Inflammatory macrophage (primary cell): ENCODE measurements at regions not wholly inside any gene's neighbourhood (a gene's known extent, or its start where the extent isn't known, plus 50 kb on each side); places are given as distances from the start of the nearest gene placed in this dataset.
"Not testable (repeated sequence)": the region's sequence is repeated elsewhere in the genome, so short reads cannot be mapped to it uniquely, and the experiment has no call there.

Source experiments
- DNase-seq, 2 donors: peaks; one replicate each; pipeline ENCODE4 v3.0.0-alpha.2; 2020 to 2022

DNA sequence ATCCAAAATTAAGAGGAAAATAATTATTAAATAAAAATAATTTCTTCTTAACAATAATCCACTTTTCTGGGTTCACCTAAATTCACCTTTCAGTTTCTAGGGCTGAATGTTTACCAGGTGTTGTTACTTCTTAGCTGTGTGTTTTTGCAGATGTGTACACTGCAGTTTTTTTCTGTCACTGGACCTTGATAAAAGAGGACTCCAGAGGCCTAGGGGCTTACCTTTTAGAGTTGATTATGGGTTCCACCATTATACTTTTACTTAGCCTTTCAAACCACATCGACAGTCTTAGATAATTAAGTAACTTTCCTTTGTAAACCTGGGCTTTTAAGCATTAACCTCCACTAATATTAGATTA is 766.5 kb downstream of the BCKDHB start:
- DNase-seq: no peak

DNA sequence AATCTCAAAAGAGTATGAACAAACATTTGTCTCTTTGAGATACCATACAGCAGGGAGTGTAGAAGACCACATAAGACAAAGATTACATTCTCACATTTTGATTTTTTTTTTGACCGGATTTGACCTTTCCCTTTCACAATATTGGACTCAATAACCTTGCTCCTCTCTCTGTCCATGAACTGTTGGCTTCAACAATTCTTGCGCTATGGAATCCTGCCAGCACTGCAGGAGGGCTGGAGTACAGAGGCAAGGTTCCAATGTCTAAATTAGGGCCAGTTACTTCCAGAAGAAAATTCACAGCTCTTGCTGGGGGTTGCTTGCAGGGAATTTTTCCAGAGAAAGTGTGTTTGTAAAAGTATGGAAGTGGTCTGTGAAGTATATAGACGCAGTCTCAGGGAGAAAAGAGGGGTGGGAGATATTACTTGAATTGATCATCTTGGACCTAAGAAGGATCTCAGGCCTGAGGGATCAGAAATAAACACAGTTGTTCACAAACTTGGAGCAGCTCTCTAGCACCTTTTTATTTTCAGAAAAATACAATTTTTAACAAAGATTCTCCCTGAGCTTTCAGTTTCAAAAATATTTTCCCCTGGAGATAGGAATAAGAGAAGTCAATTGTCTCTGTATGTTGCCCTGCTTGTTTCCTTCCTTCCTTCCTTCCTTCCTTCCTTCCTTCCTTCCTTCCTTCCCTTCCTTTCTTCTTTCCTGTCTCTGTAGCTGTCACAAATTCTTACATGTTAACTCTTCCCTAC is 765.9 kb downstream of the BCKDHB start:
- no peak for DNase-seq

DNA sequence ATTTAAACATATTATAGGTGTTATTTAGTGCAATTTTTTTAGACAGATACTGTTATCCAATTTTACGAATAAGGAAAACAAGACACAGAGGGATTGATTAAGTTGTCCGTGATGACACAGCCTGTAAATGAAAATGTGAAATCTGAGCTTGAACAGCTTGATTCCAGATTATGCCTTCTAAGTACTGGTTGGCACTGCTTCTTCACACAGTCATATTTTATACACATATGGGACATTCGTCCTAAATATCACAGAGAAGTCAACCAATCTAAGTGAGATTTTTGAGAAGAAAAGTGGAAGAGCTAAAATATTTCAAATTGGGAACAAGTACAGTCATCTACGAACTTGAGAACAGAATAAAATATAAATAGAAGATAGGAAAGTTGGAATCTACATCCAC is 756.3 kb downstream of the BCKDHB start:
- DNase-seq: no peak

DNA sequence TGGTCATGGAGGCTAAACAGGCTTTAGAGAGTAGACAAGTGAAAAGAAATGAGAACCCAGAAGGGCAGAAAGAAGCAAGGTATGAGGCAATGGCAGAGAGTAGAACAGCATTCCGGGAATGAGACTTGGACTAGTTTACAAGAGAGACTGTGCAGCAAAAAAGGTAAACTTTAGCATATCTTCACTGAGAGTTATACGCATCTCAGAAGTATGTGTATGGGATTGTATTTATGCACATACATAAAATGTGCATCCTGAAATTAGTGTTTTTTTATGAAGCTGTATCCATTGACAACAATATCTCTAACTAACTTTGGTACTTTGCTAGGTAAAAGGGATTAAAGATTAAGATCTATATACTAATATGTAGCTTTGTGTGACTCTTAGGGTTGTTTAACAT is 753.6 kb downstream of the BCKDHB start:
- DNase-seq: no peak

DNA sequence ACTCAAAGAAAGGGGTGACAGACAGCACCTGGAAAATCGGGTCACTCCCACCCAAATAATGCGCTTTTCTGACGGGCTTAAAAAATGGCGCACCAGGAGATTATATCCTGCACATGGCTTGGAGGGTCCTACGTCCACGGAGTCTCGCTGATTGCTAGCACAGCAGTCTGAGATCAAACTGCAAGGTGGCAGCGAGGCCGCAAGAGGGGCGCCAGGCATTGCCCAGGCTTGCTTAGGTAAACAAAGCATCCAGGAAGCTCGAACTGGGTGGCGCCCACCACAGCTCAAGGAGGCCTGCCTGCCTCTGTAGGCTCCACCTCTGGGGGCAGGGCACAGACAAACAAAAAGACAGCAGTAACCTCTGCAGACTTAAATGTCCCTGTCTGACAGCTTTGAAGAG is 741.5 kb downstream of the BCKDHB start:
- DNase-seq: not testable (repeated sequence)

DNA sequence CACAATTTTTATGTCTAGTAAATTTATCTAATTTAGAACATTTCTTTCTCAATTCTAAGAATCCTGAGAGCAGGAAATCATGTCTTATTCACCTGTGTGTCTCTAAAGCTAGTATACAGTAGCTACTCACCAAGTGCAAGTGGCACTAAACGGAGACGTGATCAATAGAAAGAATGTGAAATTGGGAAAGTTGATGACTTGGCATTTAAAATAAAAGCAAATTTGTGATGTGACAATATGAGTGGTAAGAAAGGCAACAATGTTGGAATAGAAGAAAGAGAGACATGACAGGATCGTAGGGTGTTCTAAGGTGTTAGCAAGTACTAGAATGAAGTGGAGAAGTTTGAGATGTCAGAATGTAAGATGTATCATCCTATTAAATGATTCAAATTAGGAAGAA is 725.9 kb downstream of the BCKDHB start:
- DNase-seq: no peak

DNA sequence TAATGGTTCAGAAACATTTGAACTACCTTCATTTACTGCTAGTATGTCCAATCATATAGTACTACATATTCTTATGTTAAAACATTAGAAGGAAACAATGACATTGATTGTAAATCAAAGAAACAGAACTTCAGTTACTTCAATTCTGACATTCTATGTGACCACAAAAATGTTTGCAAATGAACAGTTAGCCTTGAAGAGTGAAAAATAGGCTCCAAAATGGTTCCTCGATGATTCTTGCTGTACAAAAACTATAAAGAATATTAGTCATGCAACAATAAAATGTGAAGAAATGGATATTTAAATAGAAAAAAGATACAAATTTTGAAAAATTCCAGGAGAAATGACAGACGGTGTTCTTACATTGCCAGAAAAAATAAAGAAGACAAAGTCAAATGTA is 686.9 kb downstream of the BCKDHB start:
- no peak for DNase-seq

DNA sequence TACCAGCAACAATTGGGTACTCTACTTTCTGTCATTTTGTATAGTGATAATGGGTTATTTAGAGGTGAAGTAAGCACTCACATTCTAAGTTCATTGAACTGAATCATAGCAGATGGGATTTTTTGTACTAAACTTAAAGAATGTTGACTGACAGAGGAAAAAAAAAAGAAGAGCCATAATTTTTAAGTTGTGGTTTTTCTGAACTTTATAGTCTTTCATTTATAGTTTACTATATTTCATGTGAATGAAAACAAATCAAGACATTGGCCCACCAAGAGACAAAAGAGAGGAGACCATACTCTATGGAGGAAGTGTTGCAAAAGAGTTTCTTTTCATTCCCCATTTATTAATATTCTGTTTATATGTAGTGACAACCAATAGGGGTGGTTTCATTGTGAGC is 685.7 kb downstream of the BCKDHB start:
- DNase-seq: no peak

DNA sequence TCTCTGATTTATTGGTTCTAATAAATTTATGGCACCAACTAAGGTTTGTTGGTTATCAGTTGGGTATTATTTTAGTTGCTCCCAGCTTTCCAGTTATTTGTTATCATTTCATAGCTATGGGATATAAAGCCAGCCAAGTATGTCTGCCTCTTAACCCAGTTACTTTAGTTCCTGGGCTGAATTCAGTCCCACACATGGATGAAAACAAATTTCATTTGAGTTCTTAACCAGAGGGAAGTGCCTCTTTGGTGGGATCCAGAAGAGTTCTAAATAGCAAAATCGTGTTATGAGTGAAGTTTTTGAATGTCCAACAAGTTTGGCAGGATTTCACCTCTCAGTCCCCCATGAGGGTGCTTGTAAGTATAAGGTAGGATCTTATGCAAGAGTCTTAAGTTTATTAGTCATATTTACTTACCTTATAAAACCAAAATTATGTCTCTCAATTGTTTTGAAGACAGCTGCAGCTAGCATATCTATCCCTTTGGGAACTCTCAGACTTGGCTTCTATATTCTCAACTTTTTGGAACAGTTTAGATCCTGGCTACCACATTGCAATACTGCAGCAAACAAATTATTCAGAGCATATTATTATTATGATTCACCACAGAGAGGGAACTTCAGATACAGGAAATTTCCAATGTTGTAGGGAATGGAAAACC is 683.6 kb downstream of the BCKDHB start:
- DNase-seq: no peak

DNA sequence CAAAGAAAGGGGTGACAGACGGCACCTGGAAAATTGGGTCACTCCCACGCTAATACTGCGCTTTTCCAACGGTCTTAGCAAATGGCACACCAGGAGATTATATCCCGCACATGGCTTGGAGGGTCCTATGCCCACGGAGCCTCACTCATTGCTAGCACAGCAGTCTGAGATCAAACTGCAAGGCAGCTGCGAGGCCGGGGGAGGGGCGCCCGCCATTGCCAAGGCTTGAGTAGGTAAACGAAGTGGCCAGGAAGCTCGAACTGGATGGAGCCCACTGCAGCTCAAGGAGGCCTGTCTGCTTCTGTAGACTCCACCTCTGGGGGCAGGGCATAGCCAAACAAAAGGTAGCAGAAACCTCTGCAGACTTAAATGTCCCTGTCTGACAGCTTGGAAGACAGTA is 676.8 kb downstream of the BCKDHB start:
- DNase-seq: not testable (repeated sequence)

DNA sequence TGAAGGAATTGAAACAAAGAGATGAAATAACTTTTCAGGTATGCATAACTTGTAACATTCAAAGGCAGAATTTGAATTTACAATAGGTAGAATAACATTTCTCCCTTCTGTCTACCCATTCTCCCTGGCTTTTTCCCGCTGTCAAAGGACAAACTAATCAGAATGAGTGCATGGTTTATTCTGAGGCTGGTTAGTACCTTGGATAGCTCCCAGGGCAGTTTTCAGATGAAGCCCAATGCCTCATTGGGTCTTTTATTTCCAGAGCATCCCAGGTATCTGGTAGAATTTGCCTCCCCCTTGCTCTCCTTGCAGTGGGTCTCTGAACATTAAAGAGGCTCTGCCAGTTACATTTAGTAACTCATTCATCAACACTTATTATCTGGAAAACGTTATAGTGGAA is 665.5 kb downstream of the BCKDHB start:
- no peak for DNase-seq

DNA sequence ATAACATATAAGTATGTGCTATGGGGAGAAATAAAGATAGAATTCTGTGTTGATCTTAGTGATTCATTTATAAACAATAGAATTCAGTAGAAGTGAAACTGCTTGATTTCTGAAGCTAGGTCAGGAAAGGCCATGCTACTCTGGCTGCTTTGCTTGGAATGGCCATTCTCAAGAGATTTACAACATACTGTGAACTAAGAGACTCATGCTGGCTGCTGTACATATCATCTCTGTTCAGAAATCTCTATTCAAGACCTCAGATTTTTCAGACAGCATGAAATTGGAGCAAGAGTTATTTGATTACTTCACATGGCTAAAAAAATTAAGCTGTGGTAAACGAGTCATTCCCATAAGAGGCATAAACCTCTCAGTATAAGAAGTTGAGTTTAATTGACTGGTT is 662.6 kb downstream of the BCKDHB start:
- DNase-seq: no peak

DNA sequence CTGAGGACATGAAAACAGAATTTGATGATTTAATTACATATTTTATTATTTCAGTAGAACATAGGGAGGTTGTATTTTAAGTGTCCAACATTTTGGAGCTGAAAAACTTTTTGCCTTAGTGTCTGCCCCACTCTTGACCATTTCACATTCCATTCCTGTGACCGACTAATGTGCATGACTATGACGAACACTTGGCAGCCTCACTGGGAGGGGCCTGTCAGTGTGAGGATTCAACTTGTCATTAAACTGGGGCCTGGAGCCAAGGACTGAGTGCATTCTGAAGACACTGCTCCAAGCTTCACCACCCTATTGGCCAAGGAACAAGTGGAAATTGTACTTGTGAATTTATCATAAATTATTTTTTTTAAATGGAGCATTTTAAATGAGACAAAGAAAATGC is 661.3 kb downstream of the BCKDHB start:
- DNase-seq: no peak

DNA sequence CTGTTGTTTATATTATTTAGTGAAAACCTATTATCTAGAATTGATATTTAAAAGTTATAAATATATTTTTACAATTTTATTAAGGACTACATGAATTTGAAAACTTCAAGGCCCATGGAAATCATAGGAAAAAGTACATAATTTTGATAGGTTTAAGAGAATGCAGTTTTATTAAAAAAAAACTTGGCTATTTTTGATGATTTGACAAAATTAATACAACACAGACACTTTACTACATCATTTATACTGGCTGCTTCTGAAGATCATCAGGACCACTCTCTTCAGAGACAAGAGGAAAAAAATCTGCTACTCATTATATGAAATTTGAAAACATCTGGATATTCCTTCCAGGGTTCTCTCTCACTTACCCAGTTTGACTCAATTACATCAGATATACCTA is 637.7 kb downstream of the BCKDHB start:
- no peak for DNase-seq

DNA sequence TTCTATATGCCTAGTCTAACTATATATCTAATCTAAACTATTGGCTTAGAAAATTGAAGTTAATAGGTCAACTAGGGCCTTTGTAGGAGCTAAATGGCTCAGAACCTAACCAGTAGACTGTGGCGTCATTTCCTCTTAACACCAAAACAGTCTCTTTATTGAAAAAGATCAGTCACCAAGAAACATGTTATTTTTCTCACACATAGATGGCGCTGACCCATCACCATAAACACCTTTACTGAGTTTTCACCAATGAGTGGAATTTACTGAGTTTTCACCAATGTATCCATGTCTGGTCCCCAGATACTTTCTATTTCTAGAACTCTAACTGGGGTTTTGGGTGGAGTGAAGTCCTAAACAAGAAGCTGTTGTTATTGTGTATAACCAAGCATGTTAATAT is 636.0 kb downstream of the BCKDHB start:
- no peak for DNase-seq

DNA sequence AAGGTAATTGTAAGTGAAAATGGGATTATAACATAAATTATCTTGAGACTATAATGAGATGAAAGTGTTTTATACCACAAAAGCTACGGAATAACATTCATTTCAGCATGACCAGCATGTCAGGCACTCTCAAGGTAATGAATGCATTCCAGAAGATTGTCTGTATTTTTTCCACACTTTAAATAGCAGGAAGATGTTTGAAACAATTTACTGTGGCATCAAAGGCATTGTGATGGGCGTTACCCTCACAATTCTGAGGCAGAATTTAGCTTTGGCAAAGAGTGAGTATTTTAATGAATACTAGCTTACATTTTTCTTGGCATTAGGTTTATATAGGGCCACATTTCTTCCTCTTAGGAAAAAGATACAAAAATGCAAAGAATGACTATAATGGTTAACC is 627.2 kb downstream of the BCKDHB start:
- DNase-seq: no peak

DNA sequence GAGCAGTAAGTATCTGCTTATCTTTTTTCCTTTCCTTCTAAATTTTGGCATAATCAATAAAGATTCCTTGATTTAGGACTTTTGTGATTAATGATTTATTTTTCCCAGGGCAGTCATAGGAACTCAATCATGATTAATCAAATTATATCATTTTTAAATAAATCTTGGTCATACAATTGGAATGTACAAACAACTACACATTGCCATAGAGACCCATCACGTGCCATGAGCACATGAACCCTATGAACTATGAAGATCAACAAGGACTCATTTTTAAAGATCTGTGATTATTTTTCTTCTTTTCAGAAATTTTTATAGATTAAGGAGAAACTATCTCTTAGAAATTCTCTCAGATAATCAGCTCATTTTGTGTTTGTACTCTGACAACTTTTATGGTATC is 622.4 kb downstream of the BCKDHB start:
- DNase-seq: no peak

DNA sequence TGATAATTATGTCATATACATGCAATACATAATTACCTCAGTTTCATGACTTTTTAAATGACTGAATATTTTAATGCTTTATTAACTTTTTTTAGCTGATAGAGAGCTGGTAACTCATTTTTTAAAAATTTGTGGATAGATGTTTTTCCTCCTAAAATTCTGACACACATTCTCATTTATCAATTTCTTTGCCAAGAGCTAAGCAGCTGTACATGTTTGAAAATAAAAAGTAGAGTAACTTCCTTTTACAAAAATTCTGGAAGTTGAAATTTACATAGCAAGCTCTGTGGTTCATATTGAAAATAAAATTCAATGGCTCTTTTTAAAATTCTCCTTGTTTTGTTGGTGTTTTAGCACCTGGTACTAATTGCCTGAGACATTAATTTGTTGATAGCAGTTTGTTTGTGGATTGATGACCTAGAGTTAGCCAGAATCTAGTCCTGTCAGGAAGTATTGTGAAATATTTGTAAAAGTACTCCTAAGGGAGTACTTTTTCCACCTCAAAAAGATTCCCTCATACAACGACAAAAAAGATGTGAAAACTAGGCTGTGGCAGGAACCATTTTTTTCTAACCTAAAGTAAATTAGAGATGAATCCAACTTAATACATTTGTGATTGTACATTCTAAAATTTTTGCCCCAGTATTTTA is 621.8 kb downstream of the BCKDHB start:
- no peak for DNase-seq

DNA sequence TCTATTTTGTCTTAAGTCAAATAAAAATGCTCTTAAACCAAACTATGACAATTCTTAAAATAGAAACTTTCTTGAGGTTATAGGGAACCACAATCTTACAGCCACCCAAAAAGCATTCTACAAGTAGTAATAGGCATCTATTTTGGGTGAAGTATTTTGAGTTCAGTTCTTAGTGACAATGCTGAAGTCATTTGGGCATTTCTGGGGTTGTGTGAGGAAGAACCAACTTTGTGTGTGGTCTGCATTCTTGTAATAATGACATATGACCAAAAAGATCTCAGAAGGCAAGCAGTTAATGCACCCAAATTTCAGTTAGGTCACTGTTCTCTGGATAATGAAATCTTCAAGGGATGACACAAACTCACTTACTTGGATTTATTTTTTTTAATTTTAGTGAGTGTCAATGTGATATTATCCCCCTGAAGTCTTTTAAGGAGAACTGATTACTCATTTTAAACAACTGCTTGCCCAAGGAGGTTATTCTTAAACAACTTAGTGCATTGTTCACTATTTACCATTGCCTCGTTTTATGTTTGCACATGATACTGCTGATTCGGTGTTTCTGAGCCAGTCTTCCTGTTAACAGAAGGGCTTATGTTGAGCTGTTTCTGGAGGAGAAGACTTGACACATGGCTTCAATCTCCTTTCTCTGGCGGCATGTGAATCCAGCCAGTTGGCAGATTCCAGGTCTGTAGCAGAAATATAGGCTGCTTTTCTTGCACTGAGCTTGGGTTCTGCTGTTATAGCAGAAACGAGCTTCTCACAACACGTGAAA is 618.9 kb downstream of the BCKDHB start:
- DNase-seq: no peak

DNA sequence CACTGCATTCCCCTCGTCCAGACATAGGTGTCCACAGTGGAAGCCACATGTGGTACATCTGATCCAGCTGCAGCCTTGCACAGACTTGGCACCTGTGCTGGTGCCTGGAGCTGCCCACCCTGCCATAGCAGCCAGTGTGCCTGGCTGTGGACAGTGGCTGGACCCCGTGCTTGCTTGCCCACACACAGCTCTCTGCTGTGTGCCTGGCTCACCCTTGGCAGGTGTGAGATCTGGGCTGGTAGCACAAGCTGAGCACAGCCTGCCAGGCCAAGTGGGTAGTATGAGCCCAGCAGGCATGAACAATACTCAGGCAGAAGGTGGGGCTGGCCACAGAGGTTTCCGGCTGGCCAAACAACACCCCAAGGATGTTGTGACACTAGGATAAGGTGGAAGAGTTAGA is 614.4 kb downstream of the BCKDHB start:
- DNase-seq: no peak

DNA sequence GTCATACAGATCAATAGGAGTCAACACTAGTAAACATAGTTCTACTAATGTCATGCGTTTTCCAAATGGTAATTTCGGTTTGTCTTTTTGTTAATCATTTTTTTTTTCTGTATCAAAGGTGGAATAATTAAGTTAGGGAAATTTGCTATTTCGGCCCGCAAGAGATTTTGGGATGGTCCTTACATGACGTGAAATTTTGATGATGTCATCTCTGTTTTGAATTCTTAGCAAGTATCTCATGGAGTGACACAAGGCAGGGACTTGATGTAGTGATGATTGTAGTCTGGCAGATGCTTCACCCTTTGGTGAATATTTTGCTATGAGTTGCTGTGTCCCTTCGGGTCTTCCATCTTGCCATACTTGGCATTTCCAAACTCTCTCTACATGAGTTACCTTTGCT is 608.0 kb downstream of the BCKDHB start:
- DNase-seq: no peak

DNA sequence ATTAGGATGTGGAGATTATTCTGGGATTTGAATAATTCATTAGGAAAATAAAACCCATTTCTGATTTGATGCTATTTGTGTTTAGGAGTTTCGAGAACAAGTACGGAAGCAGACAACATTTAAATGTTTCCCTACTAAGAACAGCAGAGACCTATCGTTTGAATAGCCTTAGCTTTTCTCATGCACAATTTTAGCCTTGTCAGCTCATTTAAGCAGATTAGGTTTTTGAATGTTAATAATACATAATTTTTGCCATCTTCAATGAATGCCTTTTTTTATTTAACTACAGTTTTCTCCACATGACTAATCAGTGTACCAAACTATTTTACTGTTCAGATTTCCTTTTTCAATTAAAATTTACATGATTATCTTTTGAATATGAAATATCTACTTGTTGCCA is 592.0 kb downstream of the BCKDHB start:
- no peak for DNase-seq

DNA sequence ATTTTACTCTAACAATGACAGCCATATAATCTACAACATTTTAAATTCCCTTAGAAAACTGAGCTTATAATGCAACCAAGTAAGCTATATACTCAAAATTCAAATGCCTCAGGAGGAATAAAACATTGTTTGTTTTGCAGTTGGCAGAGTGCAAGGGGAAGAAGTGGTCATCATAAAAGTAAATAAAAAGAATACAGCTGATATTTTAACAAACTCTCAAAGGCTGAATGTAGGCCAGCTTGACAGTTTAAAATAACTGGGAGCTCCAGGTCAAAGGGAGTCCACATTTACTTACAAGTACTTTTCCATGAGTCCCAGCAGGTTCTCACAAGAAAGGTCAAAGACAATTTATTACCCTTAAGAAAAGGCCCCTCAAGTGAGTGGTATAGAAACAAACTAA is 589.8 kb downstream of the BCKDHB start:
- DNase-seq: no peak
